Body of pancreas (tissue), 4 donors: ENCODE measurements at regions not wholly inside any gene's neighbourhood (a gene's known extent, or its start where the extent isn't known, plus 50 kb on each side); places are given as distances from the start of the nearest gene placed in this dataset.

Experiments
- ATAC-seq: fragments of 150-250 bp; one replicate; pipeline ENCODE4 v1.9.1; 2016
- DNase-seq, 4 donors: peaks; one replicate each; pipeline ENCODE4 v3.0.0-alpha.2; 2019
- H3K27ac ChIP-seq, 4 donors: fragments of 200-600 bp; sonication (generic); 1 replicate in 3 of 4; 2 replicates in 1 of 4; pipeline versions ENCODE4 v1.5.1 to v1.6.1; 2016 to 2019; ENCODE audit warnings: mild to moderate bottlenecking in 1 of 4, mixed read lengths in 1 of 4, moderate library complexity in 1 of 4
- H3K27me3 ChIP-seq, 2 donors: fragments of 200-600 bp; sonication (generic); one replicate each; pipeline ENCODE4 v1.6.0; 2016; ENCODE audit warnings: mild to moderate bottlenecking in 1 of 2
- H3K36me3 ChIP-seq, 2 donors: fragments of 200-600 bp; sonication (generic); replicated peaks in 1 of 2; 2 replicates each; pipeline ENCODE4 v1.5.1; 2016; ENCODE audit warnings: low read depth in 2 of 2; ENCODE audit not compliant: insufficient read depth in 1 of 2
- H3K4me1 ChIP-seq: fragments of 200-600 bp; sonication (generic); one replicate; pipeline ENCODE4 v1.6.0; 2016
- H3K4me3 ChIP-seq, 2 donors: fragments of 200-600 bp; sonication (generic); 1 replicate in 1 of 2; 2 replicates in 1 of 2; pipeline ENCODE4 v1.5.1; 2016 to 2019
- H3K9me3 ChIP-seq, 3 donors: fragments of 200-600 bp; sonication (generic); 1 replicate in 2 of 3; 2 replicates in 1 of 3; pipeline ENCODE4 v1.5.1; 2016
- POLR2A ChIP-seq, 3 donors: fragments of 450-650 bp; IDR thresholded peaks; one replicate each; pipeline ENCODE4 v1.6.1; 2016; ENCODE audit warnings: antibody characterized with exemption in 3 of 3, mild to moderate bottlenecking in 2 of 3
- WGBS, 2 donors: methylation state at CpG; one replicate each; pipeline ENCODE4 v1.1.5; 2017; 5-methylcytosine and 5-hydroxymethylcytosine counted together
- intact Hi-C: fragments of 100-400 bp; cut with DNase I; formaldehyde crosslinking; loops from one replicate; pipeline ENCODE4 v1.15.1; 2023
- TF ChIP-seq, protein P1 (sequence below), 7 experiments: fragments of 450-650 bp in 4 of 7; fragments of 200-600 bp in 3 of 7; sonication (generic) in 3 of 7; IDR thresholded peaks; one replicate each; pipeline ENCODE4 v1.5.1; 2016 to 2019; ENCODE audit warnings: antibody characterized with exemption in 7 of 7

DNA sequence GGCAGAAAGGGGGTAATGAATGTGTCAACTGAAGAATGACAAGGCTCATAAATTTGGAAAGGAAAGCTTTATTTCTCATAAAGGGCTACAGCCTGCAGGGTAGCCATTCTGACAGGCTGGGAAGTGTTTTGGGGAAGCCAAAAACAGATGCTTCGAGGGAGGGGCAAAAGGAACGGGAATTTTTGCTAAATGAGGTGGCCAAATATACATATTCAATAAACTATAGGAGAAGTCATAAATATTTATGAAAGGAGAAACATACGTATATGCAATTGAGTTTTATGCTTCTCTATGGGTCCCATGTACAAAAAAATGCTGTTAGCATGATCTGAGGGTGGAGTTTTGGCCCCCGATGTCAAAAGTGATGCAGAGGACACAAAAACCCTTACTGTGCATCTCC is 180.7 kb downstream of the FNDC1 start:
- TF ChIP-seq, protein P1, sequence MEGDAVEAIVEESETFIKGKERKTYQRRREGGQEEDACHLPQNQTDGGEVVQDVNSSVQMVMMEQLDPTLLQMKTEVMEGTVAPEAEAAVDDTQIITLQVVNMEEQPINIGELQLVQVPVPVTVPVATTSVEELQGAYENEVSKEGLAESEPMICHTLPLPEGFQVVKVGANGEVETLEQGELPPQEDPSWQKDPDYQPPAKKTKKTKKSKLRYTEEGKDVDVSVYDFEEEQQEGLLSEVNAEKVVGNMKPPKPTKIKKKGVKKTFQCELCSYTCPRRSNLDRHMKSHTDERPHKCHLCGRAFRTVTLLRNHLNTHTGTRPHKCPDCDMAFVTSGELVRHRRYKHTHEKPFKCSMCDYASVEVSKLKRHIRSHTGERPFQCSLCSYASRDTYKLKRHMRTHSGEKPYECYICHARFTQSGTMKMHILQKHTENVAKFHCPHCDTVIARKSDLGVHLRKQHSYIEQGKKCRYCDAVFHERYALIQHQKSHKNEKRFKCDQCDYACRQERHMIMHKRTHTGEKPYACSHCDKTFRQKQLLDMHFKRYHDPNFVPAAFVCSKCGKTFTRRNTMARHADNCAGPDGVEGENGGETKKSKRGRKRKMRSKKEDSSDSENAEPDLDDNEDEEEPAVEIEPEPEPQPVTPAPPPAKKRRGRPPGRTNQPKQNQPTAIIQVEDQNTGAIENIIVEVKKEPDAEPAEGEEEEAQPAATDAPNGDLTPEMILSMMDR (IDR thresholded peaks at IDR 0.05), result no peak
- TF ChIP-seq POLR2A (IDR thresholded peaks at IDR 0.05), result no peak
- Histone ChIP-seq H3K4me3 (no peak overlapping the region), H3K27me3 (no peaks in the 10 kb centered on the region), H3K4me1 (no peaks in the 10 kb centered on the region), H3K9me3 (no peaks in the 10 kb centered on the region), H3K36me3 (no peaks in the 10 kb centered on the region), H3K27ac (no peak overlapping the region)
- WGBS, 2 donors, result 48 to 57% methylated on average over 4 of the region's 4 CpGs
- intact Hi-C loops, result no loop called here
- ATAC-seq, result no peak
- no peak for DNase-seq

GRCh38 chr6:159343709-159344108 is 174.5 kb downstream of the FNDC1 start:
- H3K4me3 ChIP-seq, result no peak overlapping the region
- no peaks in the 10 kb centered on the region for H3K36me3 ChIP-seq
- 37 to 65% methylated on average over 1 of the region's 1 CpG for WGBS, 2 donors
- no peak overlapping the region for H3K27ac ChIP-seq
- H3K9me3 ChIP-seq, result peaks cover 0 to 6% (median 0%) of the 10 kb centered on the region in 3 donors
- H3K4me1 ChIP-seq, result no peaks in the 10 kb centered on the region
- TF ChIP-seq POLR2A (IDR thresholded peaks at IDR 0.05), result no peak
- TF ChIP-seq, protein P1 (IDR thresholded peaks at IDR 0.05), result no peak
- intact Hi-C loops, result no loop called here
- no peak for DNase-seq
- no peak for ATAC-seq
- H3K27me3 ChIP-seq, result no peaks in the 10 kb centered on the region

- WGBS, 2 donors, result 37 to 43% methylated on average over 2 of the region's 2 CpGs
- Histone ChIP-seq H3K27me3 (no peaks in the 10 kb centered on the region), H3K36me3 (no peaks in the 10 kb centered on the region), H3K4me1 (no peaks in the 10 kb centered on the region), H3K27ac (no peak overlapping the region), H3K9me3 (peaks cover 0 to 12% (median 0%) of the 10 kb centered on the region in 3 donors), H3K4me3 (no peak overlapping the region)
- no peak for DNase-seq
- ATAC-seq, result no peak
- no peak for TF ChIP-seq POLR2A (IDR thresholded peaks at IDR 0.05)
- TF ChIP-seq, protein P1 (IDR thresholded peaks at IDR 0.05), result no peak
- intact Hi-C loops, result no loop called here
These were observed 172.9 kb downstream of the FNDC1 start for GRCh38 chr6:159342146-159342545.

DNA sequence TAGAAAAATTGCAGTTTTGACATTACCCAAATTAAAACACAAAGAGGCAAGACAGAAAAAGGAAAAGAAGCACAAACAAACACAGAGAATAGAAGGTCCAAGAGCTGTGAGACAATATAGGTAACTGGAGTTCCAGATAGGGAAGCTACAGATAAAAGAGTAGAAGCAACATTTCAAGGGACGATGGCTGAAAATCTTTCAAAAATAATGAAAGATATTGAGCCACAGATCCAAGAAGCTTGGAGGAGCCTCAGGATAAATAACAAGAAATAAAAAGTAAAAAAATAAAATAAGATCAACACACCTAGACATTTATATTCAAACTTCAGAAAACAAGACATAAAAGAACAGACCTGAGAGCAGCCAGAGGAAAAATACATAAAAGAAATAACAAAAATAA is 164.9 kb downstream of the FNDC1 start:
- no peak for TF ChIP-seq POLR2A (IDR thresholded peaks at IDR 0.05)
- TF ChIP-seq, protein P1 (IDR thresholded peaks at IDR 0.05), result no peak
- H3K9me3 ChIP-seq, result peaks cover 0 to 8% (median 0%) of the 10 kb centered on the region in 3 donors
- no peaks in the 10 kb centered on the region for H3K27me3 ChIP-seq
- intact Hi-C loops, result no loop called here
- no peak overlapping the region for H3K4me3 ChIP-seq
- ATAC-seq (no peak), DNase-seq (no peak)
- no peaks in the 10 kb centered on the region for H3K4me1 ChIP-seq
- H3K27ac ChIP-seq, result no peak overlapping the region
- 50 to 56% methylated on average over 1 of the region's 1 CpG for WGBS, 2 donors
- H3K36me3 ChIP-seq, result no peaks in the 10 kb centered on the region

- H3K27ac ChIP-seq, result no peak overlapping the region
- WGBS, 2 donors, result 69 to 73% methylated on average over 2 of the region's 2 CpGs
These were observed 162.3 kb downstream of the FNDC1 start for GRCh38 chr6:159331451-159331850.

More at GRCh38 chr6:159331451-159331850, 162.3 kb downstream of the FNDC1 start:
- no peaks in the 10 kb centered on the region for H3K27me3 ChIP-seq
- DNase-seq, result no peak
- intact Hi-C loops, result no loop called here
- no peak for ATAC-seq
- H3K36me3 ChIP-seq, result no peaks in the 10 kb centered on the region
- no peak overlapping the region for H3K4me3 ChIP-seq
- H3K4me1 ChIP-seq, result no peaks in the 10 kb centered on the region
- TF ChIP-seq, protein P1 (IDR thresholded peaks at IDR 0.05), result no peak
- TF ChIP-seq POLR2A (IDR thresholded peaks at IDR 0.05), result no peak
- H3K9me3 ChIP-seq, result no peaks in the 10 kb centered on the region
